Neural cell (in vitro differentiated cells): ENCODE measurements at regions not wholly inside any gene's neighbourhood (a gene's known extent, or its start where the extent isn't known, plus 50 kb on each side); places are given as distances from the start of the nearest gene placed in this dataset.

Experiments
- H2AFZ ChIP-seq: fragments of 200-600, 300-800 bp; sonication (generic), shearing (Covaris generic); 2 replicates; pipeline ENCODE4 v1.6.0; 2014; ENCODE audit warnings: low read depth, mild to moderate bottlenecking, antibody characterized with exemption, low read length, moderate library complexity
- H3F3A ChIP-seq: fragments of 200-600 bp; shearing (Covaris generic); 2 replicates; pipeline ENCODE4 v1.6.1; 2016; ENCODE audit warnings: mild to moderate bottlenecking, moderate library complexity, mixed read lengths, antibody characterized with exemption, low read length; ENCODE audit not compliant: insufficient read depth, poor library complexity, severe bottlenecking
- H3K27ac ChIP-seq: fragments of 200-600, 300-800 bp; sonication (generic), shearing (Covaris generic); 2 replicates; pipeline ENCODE4 v1.5.1; 2014; ENCODE audit warnings: mild to moderate bottlenecking, low read length, moderate library complexity
- H3K27me3 ChIP-seq: fragments of 300-800, 200-600 bp; sonication (generic), shearing (Covaris generic); 2 replicates; pipeline ENCODE4 v1.6.0; 2014; ENCODE audit warnings: mild to moderate bottlenecking, low read depth, low read length, moderate library complexity; ENCODE audit not compliant: insufficient read depth
- H3K36me3 ChIP-seq: fragments of 300-800, 200-600 bp; sonication (generic), shearing (Covaris generic); 2 replicates; pipeline ENCODE4 v1.5.1; 2014; ENCODE audit warnings: mild to moderate bottlenecking, antibody characterized with exemption, low read length, moderate library complexity; ENCODE audit not compliant: insufficient read depth
- H3K4me2 ChIP-seq: fragments of 300-800, 200-600 bp; sonication (generic), shearing (Covaris generic); 2 replicates; pipeline ENCODE4 v1.6.0; 2014; ENCODE audit warnings: mild to moderate bottlenecking, low read length
- H3K4me3 ChIP-seq: fragments of 300-800, 200-600 bp; sonication (generic), shearing (Covaris generic); 2 replicates; pipeline ENCODE4 v1.5.1; 2014; ENCODE audit warnings: mild to moderate bottlenecking, low read length, moderate library complexity
- H3K79me2 ChIP-seq: fragments of 200-600 bp; shearing (Covaris generic); replicated peaks from 2 replicates; pipeline ENCODE4 v1.6.0; 2014; ENCODE audit warnings: mild to moderate bottlenecking, low read length, moderate library complexity; ENCODE audit not compliant: insufficient read depth
- H3K9ac ChIP-seq: fragments of 300-800, 200-600 bp; sonication (generic), shearing (Covaris generic); 2 replicates; pipeline ENCODE4 v1.6.1; 2016; ENCODE audit warnings: mild to moderate bottlenecking, low read length, mixed read lengths
- H3K9me2 ChIP-seq: fragments of 200-600 bp; shearing (Covaris generic); 2 replicates; pipeline ENCODE4 v1.6.1; 2016; ENCODE audit warnings: mild to moderate bottlenecking, low read length, mixed read lengths; ENCODE audit not compliant: insufficient read depth
- H3K9me3 ChIP-seq: fragments of 200-600, 300-800 bp; sonication (generic), shearing (Covaris generic); 2 replicates; pipeline ENCODE4 v1.6.1; 2016; ENCODE audit warnings: mild to moderate bottlenecking, mixed run types, low read length, moderate library complexity, mixed read lengths
- H4K20me1 ChIP-seq: fragments of 200-600 bp; shearing (Covaris generic); 2 replicates; pipeline ENCODE4 v1.6.1; 2016; ENCODE audit warnings: mild to moderate bottlenecking, mixed run types; ENCODE audit not compliant: insufficient read depth
- EP300 ChIP-seq: fragments of 450-650 bp; conservative IDR thresholded peaks from 2 replicates; pipeline ENCODE4 v1.6.1; 2014; ENCODE audit warnings: antibody characterized with exemption, mild to moderate bottlenecking, moderate library complexity; ENCODE audit not compliant: poor library complexity, severe bottlenecking
- EZH2 ChIP-seq: fragments of 200-600, 300-800 bp; shearing (Covaris generic), sonication (generic); IDR thresholded peaks from 2 replicates; pipeline ENCODE4 v1.6.1; 2014; ENCODE audit warnings: antibody characterized with exemption, low read length, borderline replicate concordance, mild to moderate bottlenecking; ENCODE audit not compliant: insufficient read depth, poor library complexity, severe bottlenecking
- MXI1 ChIP-seq: fragments of 450-650 bp; conservative IDR thresholded peaks from 2 replicates; pipeline ENCODE4 v1.6.1; 2014; ENCODE audit warnings: antibody characterized with exemption, mild to moderate bottlenecking; ENCODE audit not compliant: poor library complexity, severe bottlenecking
- POLR2AphosphoS5 ChIP-seq: IDR thresholded peaks from 2 replicates; pipeline ENCODE4 v1.6.1; 2012
- RAD21 ChIP-seq: fragments of 450-650 bp; conservative IDR thresholded peaks from 2 replicates; pipeline ENCODE4 v1.6.1; 2014; ENCODE audit warnings: antibody characterized with exemption, mild to moderate bottlenecking, moderate library complexity
- SMC3 ChIP-seq: fragments of 450-650 bp; conservative IDR thresholded peaks from 2 replicates; pipeline ENCODE4 v1.6.1; 2014; ENCODE audit warnings: antibody characterized with exemption, mild to moderate bottlenecking, moderate library complexity; ENCODE audit not compliant: poor library complexity
- TAF1 ChIP-seq: IDR thresholded peaks from 2 replicates; pipeline ENCODE4 v1.6.1; 2012; ENCODE audit warnings: low read depth
- TF ChIP-seq, protein P1 (sequence below): fragments of 450-650 bp; IDR thresholded peaks from 2 replicates; pipeline ENCODE4 v1.5.1; 2014; ENCODE audit warnings: antibody characterized with exemption, mild to moderate bottlenecking, moderate library complexity; ENCODE audit not compliant: poor library complexity, severe bottlenecking
- TF ChIP-seq, protein P2 (sequence below): IDR thresholded peaks from 2 replicates; pipeline ENCODE4 v1.6.1; 2012; ENCODE audit warnings: borderline replicate concordance

DNA sequence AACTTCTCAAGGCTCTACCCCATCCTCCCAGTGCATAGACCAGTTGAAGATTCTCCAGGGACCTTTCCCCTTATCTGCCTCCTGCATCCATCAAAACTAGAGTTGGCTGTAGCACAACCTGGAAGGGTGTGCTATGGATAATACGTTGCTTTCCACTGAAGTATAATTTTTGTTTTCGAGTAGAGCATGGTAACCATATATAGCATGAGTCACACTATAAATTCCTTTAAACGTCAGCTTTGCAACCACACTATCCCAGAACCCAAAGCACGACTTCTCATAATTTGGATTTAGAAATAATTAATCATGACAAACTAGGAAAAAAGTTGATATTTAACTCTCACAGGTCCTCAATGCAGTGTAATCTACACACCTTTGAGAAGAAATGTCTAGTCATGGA lies 138.3 kb upstream of the NBEA start:
- no peaks in the 10 kb centered on the region for H3K9me3 ChIP-seq
- H4K20me1 ChIP-seq, result no peaks in the 10 kb centered on the region
- no peaks in the 10 kb centered on the region for H3K9me2 ChIP-seq
- H3K79me2 ChIP-seq, result no peaks in the 10 kb centered on the region
- H3K36me3 ChIP-seq, result no peaks in the 10 kb centered on the region
- no peak for TF ChIP-seq SMC3
- TF ChIP-seq POLR2AphosphoS5, result no peak
- TF ChIP-seq EZH2, result no peak
- no peak for TF ChIP-seq TAF1
- no peak for TF ChIP-seq EP300
- TF ChIP-seq, protein P1, sequence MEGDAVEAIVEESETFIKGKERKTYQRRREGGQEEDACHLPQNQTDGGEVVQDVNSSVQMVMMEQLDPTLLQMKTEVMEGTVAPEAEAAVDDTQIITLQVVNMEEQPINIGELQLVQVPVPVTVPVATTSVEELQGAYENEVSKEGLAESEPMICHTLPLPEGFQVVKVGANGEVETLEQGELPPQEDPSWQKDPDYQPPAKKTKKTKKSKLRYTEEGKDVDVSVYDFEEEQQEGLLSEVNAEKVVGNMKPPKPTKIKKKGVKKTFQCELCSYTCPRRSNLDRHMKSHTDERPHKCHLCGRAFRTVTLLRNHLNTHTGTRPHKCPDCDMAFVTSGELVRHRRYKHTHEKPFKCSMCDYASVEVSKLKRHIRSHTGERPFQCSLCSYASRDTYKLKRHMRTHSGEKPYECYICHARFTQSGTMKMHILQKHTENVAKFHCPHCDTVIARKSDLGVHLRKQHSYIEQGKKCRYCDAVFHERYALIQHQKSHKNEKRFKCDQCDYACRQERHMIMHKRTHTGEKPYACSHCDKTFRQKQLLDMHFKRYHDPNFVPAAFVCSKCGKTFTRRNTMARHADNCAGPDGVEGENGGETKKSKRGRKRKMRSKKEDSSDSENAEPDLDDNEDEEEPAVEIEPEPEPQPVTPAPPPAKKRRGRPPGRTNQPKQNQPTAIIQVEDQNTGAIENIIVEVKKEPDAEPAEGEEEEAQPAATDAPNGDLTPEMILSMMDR, result no peak
- TF ChIP-seq MXI1, result no peak
- TF ChIP-seq, protein P2, sequence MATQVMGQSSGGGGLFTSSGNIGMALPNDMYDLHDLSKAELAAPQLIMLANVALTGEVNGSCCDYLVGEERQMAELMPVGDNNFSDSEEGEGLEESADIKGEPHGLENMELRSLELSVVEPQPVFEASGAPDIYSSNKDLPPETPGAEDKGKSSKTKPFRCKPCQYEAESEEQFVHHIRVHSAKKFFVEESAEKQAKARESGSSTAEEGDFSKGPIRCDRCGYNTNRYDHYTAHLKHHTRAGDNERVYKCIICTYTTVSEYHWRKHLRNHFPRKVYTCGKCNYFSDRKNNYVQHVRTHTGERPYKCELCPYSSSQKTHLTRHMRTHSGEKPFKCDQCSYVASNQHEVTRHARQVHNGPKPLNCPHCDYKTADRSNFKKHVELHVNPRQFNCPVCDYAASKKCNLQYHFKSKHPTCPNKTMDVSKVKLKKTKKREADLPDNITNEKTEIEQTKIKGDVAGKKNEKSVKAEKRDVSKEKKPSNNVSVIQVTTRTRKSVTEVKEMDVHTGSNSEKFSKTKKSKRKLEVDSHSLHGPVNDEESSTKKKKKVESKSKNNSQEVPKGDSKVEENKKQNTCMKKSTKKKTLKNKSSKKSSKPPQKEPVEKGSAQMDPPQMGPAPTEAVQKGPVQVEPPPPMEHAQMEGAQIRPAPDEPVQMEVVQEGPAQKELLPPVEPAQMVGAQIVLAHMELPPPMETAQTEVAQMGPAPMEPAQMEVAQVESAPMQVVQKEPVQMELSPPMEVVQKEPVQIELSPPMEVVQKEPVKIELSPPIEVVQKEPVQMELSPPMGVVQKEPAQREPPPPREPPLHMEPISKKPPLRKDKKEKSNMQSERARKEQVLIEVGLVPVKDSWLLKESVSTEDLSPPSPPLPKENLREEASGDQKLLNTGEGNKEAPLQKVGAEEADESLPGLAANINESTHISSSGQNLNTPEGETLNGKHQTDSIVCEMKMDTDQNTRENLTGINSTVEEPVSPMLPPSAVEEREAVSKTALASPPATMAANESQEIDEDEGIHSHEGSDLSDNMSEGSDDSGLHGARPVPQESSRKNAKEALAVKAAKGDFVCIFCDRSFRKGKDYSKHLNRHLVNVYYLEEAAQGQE, result no peak
- TF ChIP-seq RAD21, result no peak
- no peak overlapping the region for H3K27ac ChIP-seq
- no peak overlapping the region for H3K4me2 ChIP-seq
- no peak overlapping the region for H2AFZ ChIP-seq
- no peaks in the 10 kb centered on the region for H3F3A ChIP-seq
- no peak overlapping the region for H3K9ac ChIP-seq
- H3K27me3 ChIP-seq, result no peaks in the 10 kb centered on the region
- no peak overlapping the region for H3K4me3 ChIP-seq

DNA sequence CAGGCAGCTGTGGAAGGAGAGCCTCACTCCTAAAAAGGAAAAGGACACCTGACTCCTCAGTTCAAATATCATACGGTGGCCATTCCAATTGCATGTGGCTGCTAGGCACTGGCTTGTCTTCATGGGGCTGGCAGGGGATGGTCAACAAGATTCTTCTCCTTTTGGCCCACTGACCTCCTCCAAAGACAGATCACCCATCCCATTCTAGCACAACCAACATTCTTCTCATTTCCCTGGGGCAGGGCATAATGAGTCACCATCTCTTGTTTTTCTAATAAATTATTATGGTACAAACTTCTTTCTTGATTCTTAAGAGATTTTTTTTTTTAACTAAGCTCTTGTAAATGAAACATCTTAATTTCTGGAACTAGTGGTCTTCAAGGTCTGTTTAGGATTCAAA lies 136.7 kb upstream of the NBEA start:
- Histone ChIP-seq H2AFZ (no peak overlapping the region), H3K9ac (no peak overlapping the region), H3K9me2 (no peaks in the 10 kb centered on the region), H3K4me2 (no peak overlapping the region), H3K27me3 (no peaks in the 10 kb centered on the region), H3K36me3 (no peaks in the 10 kb centered on the region), H3K4me3 (no peak overlapping the region), H3K79me2 (no peaks in the 10 kb centered on the region), H3K9me3 (no peaks in the 10 kb centered on the region), H4K20me1 (no peaks in the 10 kb centered on the region), H3F3A (no peaks in the 10 kb centered on the region), H3K27ac (no peak overlapping the region)
- TF ChIP-seq TAF1 (no peak), MXI1 (no peak), SMC3 (no peak), EP300 (no peak), POLR2AphosphoS5 (no peak)
- TF ChIP-seq, protein P2, result no peak
